HG03565 (cell line): ENCODE measurements at regions not wholly inside any gene's neighbourhood (a gene's known extent, or its start where the extent isn't known, plus 50 kb on each side); places are given as distances from the start of the nearest gene placed in this dataset.

Source experiments
- ATAC-seq: cut with Tn5 transposase; IDR thresholded peaks from one replicate; pipeline ENCODE4 v1.9.1; 2021; ENCODE audit warnings: mild to moderate bottlenecking, moderate library complexity; ENCODE audit not compliant: unreplicated experiment

- ATAC-seq, result no peak
These were observed 103.0 kb downstream of the EDN3 start for GRCh38 chr20:59403261-59403961.

GRCh38 chr20:59403962-59404314 lies 103.5 kb downstream of the EDN3 start:
- no peak for ATAC-seq

GRCh38 chr20:59404749-59405148 lies 104.3 kb downstream of the EDN3 start:
- ATAC-seq, result no peak

GRCh38 chr20:59405226-59406200 lies 105.1 kb downstream of the EDN3 start:
- no peak for ATAC-seq

GRCh38 chr20:59406446-59406845 lies 106.0 kb downstream of the EDN3 start:
- ATAC-seq, result no peak

- no peak for ATAC-seq
These were observed 110.8 kb downstream of the EDN3 start for GRCh38 chr20:59411170-59411569.

GRCh38 chr20:59411589-59411988 lies 111.2 kb downstream of the EDN3 start:
- no peak for ATAC-seq

GRCh38 chr20:59412181-59412580 lies 111.8 kb downstream of the EDN3 start:
- no peak for ATAC-seq

- ATAC-seq, result no peak
These were observed 112.5 kb downstream of the EDN3 start for GRCh38 chr20:59412875-59413284.

GRCh38 chr20:59413326-59413865 lies 113.0 kb downstream of the EDN3 start:
- no peak for ATAC-seq

- no peak for ATAC-seq
These were observed 114.7 kb downstream of the EDN3 start for GRCh38 chr20:59414936-59415623.

GRCh38 chr20:59416916-59417315 lies 116.5 kb downstream of the EDN3 start:
- ATAC-seq, result no peak

- no peak for ATAC-seq
These were observed 120.7 kb downstream of the EDN3 start for GRCh38 chr20:59421089-59421488.

GRCh38 chr20:59421920-59422637 lies 121.7 kb downstream of the EDN3 start:
- no peak for ATAC-seq

GRCh38 chr20:59422872-59423544 lies 122.6 kb downstream of the EDN3 start:
- ATAC-seq, result no peak

- ATAC-seq, result no peak
These were observed 124.6 kb downstream of the EDN3 start for GRCh38 chr20:59424976-59425375.

- ATAC-seq, result no peak
These were observed 125.2 kb downstream of the EDN3 start for GRCh38 chr20:59425572-59425971.

- ATAC-seq, result no peak
These were observed 127.6 kb downstream of the EDN3 start for GRCh38 chr20:59428006-59428405.

GRCh38 chr20:59428441-59429205 lies 128.2 kb downstream of the EDN3 start:
- ATAC-seq, result no peak
